ENCODE measurements at regions not wholly inside any gene's neighbourhood (a gene's known extent, or its start where the extent isn't known, plus 50 kb on each side); places are given as distances from the start of the nearest gene placed in this dataset.

DNA sequence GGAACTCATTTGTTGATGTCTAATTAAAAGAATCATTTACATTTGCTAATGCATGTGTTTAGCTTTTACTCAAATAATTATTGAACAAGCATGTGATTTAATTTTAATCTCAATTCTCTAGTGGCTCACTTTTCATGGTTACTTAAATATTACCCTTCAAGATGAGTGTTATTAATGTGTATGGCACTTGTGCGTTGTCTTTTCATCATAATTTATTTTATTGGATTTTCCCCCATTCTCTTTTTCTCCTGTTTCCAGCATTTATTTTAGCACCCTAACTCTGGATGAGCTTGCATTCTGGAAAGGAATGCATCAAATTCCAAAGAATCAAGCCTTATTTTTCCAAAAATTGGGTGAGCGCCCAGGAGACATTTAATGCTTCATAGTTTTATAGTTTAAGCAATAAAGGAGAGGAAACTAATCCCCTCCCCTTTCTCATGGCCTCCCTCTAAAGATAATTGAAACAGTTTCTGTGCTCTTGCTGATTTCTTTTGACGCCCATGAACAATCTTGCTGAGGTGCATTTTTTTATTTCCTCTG, 191.1 kb upstream of the FAT4 start:
- DNase-seq (ENCODE audit: low read depth in 2 of 2) = peak in 1 of 2 donors; percentile 69
- TF ChIP-seq, protein P1, sequence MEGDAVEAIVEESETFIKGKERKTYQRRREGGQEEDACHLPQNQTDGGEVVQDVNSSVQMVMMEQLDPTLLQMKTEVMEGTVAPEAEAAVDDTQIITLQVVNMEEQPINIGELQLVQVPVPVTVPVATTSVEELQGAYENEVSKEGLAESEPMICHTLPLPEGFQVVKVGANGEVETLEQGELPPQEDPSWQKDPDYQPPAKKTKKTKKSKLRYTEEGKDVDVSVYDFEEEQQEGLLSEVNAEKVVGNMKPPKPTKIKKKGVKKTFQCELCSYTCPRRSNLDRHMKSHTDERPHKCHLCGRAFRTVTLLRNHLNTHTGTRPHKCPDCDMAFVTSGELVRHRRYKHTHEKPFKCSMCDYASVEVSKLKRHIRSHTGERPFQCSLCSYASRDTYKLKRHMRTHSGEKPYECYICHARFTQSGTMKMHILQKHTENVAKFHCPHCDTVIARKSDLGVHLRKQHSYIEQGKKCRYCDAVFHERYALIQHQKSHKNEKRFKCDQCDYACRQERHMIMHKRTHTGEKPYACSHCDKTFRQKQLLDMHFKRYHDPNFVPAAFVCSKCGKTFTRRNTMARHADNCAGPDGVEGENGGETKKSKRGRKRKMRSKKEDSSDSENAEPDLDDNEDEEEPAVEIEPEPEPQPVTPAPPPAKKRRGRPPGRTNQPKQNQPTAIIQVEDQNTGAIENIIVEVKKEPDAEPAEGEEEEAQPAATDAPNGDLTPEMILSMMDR (IDR thresholded peaks at IDR 0.05; ENCODE audit: low read depth, low read length) = no peak
- H3K4me3 ChIP-seq (replicated peaks in 1 of 2; ENCODE audit: low read depth in 2 of 2, low read length in 2 of 2) = no peak overlapping the region

DNA sequence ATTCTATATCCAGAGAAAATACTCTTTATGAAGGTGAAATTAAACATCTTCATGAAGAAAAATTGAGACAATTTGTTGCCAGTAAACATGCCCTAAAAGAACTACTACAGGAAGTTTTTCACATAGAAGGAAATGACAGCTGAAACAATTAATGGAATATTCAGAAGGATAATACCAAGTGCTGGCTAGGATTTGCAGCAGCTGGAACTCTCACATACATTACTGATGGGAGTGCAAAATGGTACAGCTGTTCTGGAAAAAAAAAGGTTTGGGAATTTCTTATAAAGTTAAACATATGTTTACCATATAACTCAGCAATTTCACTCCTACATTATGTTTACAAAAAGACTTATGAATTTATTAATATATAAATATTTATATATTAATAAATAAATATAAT, 193.2 kb upstream of the FAT4 start:
- TF ChIP-seq, protein P1 (IDR thresholded peaks at IDR 0.05; ENCODE audit: low read depth, low read length) = no peak
- DNase-seq (ENCODE audit: low read depth in 2 of 2) = no peak
- no peak overlapping the region for H3K4me3 ChIP-seq (replicated peaks in 1 of 2; ENCODE audit: low read depth in 2 of 2, low read length in 2 of 2)

DNA sequence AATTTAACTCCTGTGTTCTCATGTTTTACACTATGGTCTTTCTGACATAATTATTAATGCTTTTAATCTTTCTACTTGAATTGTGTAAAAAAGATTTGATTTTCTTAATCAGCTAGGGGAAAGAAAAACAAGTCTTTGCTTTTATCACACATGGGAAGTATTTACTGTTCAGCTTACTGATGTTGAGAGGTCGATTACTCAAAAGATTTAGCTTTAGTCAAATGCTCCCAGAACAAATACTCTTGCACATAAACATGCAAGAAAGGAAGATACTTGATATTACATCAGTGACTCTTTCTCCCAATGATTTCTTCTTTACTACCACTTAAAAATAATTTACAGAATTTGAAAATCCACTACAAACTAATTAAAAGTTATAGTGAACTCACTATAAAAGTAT, 198.3 kb upstream of the FAT4 start:
- TF ChIP-seq, protein P1 (IDR thresholded peaks at IDR 0.05; ENCODE audit: low read depth, low read length) = no peak
- H3K4me3 ChIP-seq (replicated peaks in 1 of 2; ENCODE audit: low read depth in 2 of 2, low read length in 2 of 2) = no peak overlapping the region
- DNase-seq (ENCODE audit: low read depth in 2 of 2) = no peak

DNA sequence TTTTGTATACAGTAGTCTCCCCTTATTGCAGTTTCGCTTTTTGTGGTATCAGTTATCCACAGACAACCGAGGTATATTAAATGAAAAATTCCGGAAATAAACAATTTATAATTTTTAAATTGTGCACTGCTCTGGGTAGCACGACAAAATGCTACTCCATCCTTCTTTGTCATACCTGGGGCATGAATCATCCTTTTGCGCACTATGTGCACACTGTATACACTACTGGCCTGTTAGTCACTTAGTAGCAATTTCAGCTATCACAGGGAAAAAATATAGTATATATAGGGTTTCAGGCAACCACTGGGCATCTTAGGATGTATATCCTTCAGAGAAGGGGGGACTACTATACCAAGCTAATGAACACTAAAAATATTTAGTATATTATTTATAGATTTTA, 198.8 kb upstream of the FAT4 start:
- peak in 1 of 2 donors; percentile 72 for DNase-seq (ENCODE audit: low read depth in 2 of 2)
- no peak overlapping the region for H3K4me3 ChIP-seq (replicated peaks in 1 of 2; ENCODE audit: low read depth in 2 of 2, low read length in 2 of 2)
- TF ChIP-seq, protein P1 (IDR thresholded peaks at IDR 0.05; ENCODE audit: low read depth, low read length) = no peak

DNA sequence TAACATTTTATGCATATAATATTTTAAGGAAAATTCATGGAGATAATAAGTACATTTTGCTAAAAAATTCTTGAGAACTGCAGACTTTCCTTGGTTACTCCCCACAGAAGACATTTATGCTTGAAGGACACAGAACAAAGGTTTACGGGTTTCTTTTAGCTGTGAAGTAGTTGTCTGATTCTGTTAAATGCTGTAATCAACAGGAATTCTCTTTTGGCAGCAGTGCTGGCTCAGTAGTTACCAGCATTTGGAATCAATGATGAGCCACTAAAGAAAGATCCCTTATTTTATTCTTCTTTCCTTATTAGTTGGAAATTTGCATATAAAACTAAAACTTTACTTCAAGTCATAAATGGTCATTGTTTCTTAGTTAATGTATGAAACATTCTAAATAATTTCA, 199.3 kb upstream of the FAT4 start:
- H3K4me3 ChIP-seq (replicated peaks in 1 of 2; ENCODE audit: low read depth in 2 of 2, low read length in 2 of 2) = no peak overlapping the region
- peak; percentile 8 to 39 for DNase-seq (ENCODE audit: low read depth in 2 of 2)
- TF ChIP-seq, protein P1 (IDR thresholded peaks at IDR 0.05; ENCODE audit: low read depth, low read length) = no peak

DNA sequence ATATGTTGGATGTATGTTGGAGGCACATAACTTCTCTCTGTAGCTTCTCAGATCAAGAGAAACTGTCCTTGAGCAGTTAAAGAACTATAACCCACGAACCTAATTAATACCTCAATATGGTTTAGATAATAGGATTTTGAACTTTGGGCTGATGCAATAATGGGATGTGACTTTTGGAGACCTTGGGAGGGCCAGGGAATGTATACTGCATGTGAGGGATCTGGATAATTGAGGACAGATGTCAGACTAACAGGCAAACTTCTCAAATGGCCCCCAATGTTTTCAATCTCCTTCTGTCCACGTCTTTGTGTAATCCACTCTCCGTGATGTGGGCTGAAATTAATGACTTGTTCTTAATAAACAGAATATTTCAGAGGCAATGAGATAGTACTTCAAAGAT, 202.2 kb upstream of the FAT4 start:
- no peak for DNase-seq (ENCODE audit: low read depth in 2 of 2)
- no peak overlapping the region for H3K4me3 ChIP-seq (replicated peaks in 1 of 2; ENCODE audit: low read depth in 2 of 2, low read length in 2 of 2)
- TF ChIP-seq, protein P1 (IDR thresholded peaks at IDR 0.05; ENCODE audit: low read depth, low read length) = no peak

DNA sequence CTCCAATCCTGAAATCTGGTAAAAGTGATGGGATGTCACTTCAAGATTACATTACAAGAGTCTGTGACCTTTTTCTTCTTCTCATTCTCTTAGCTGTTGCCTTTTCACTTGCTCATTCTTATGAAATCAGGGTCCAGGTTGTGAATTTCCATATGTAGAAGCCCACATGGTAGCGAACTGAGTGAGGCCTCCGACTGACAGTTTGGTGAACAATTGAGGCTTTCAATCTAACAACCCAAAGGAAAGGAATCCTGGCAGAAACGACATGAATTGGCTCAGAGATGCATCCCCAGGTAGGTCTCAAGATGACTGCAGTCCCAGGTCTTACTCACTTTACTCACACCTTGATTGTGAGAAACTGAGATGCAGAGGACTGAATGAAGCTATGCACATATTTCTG, 203.4 kb upstream of the FAT4 start:
- TF ChIP-seq, protein P1 (IDR thresholded peaks at IDR 0.05; ENCODE audit: low read depth, low read length) = no peak
- H3K4me3 ChIP-seq (replicated peaks in 1 of 2; ENCODE audit: low read depth in 2 of 2, low read length in 2 of 2) = no peak overlapping the region
- DNase-seq (ENCODE audit: low read depth in 2 of 2) = no peak
